Mesendoderm (in vitro differentiated cells): ENCODE measurements at regions not wholly inside any gene's neighbourhood (a gene's known extent, or its start where the extent isn't known, plus 50 kb on each side); places are given as distances from the start of the nearest gene placed in this dataset.

Source experiments
- DNase-seq: peaks from one replicate; pipeline ENCODE4 v3.0.0; 2013
- H2AK5ac ChIP-seq: 2 replicates; pipeline ENCODE4 v1.6.1; 2013; ENCODE audit warnings: low read length, inconsistent platforms
- H2BK120ac ChIP-seq: 2 replicates; pipeline ENCODE4 v1.6.1; 2013; ENCODE audit warnings: low read depth, mild to moderate bottlenecking, low read length, moderate library complexity, mixed read lengths
- H2BK15ac ChIP-seq: replicated peaks from 2 replicates; pipeline ENCODE4 v1.6.1; 2013; ENCODE audit warnings: low read depth, mild to moderate bottlenecking, moderate library complexity
- H2BK5ac ChIP-seq: 2 replicates; pipeline ENCODE4 v1.6.1; 2013; ENCODE audit warnings: low read length, inconsistent platforms
- H3K18ac ChIP-seq: 2 replicates; pipeline ENCODE4 v1.6.1; 2013; ENCODE audit warnings: mild to moderate bottlenecking, low read length, mixed read lengths
- H3K23ac ChIP-seq: one replicate; pipeline ENCODE4 v1.6.1; 2013; ENCODE audit warnings: low read length
- H3K27ac ChIP-seq: 2 replicates; pipeline ENCODE4 v1.5.1; 2013; ENCODE audit warnings: low read depth, mild to moderate bottlenecking, inconsistent platforms, low read length, moderate library complexity
- H3K27me3 ChIP-seq: 2 replicates; pipeline ENCODE4 v1.6.1; 2013; ENCODE audit warnings: low read length, control low read depth, mild to moderate bottlenecking, inconsistent platforms; ENCODE audit not compliant: insufficient read depth, poor library complexity
- H3K36me3 ChIP-seq: 2 replicates; pipeline ENCODE4 v1.6.1; 2013; ENCODE audit warnings: low read length, inconsistent platforms; ENCODE audit not compliant: control insufficient read depth, insufficient read depth
- H3K4ac ChIP-seq: one replicate; pipeline ENCODE4 v1.6.1; 2013; ENCODE audit warnings: low read depth, mild to moderate bottlenecking, low read length, moderate library complexity
- H3K4me1 ChIP-seq: 2 replicates; pipeline ENCODE4 v1.6.1; 2013; ENCODE audit warnings: low read depth, low read length, inconsistent platforms; ENCODE audit not compliant: control insufficient read depth
- H3K4me2 ChIP-seq: 2 replicates; pipeline ENCODE4 v1.6.1; 2013; ENCODE audit warnings: low read length
- H3K4me3 ChIP-seq: 2 replicates; pipeline ENCODE4 v1.5.1; 2013; ENCODE audit warnings: mild to moderate bottlenecking, low read length
- H3K56ac ChIP-seq: one replicate; pipeline ENCODE4 v1.6.1; 2013; ENCODE audit warnings: low read length
- H3K79me1 ChIP-seq: 2 replicates; pipeline ENCODE4 v1.6.1; 2013; ENCODE audit warnings: low read length, inconsistent platforms
- H3K79me2 ChIP-seq: 2 replicates; pipeline ENCODE4 v1.6.1; 2013; ENCODE audit warnings: mild to moderate bottlenecking, low read length; ENCODE audit not compliant: control insufficient read depth, insufficient read depth
- H3K9ac ChIP-seq: 2 replicates; pipeline ENCODE4 v1.6.1; 2013; ENCODE audit warnings: low read length, inconsistent platforms
- H4K5ac ChIP-seq: one replicate; pipeline ENCODE4 v1.6.1; 2013; ENCODE audit warnings: low read length
- H4K8ac ChIP-seq: one replicate; pipeline ENCODE4 v1.6.1; 2013; ENCODE audit warnings: low read depth, mild to moderate bottlenecking, control low read depth, low read length, moderate library complexity
- WGBS: extraction: QIAGEN DNeasy Blood & Tissue Kit; methylation state at CpG from one replicate; pipeline ENCODE4 v1.1.7; 2013; ENCODE audit warnings: low lambda C conversion rate, missing lambda C conversion rate; ENCODE audit not compliant: insufficient coverage; ENCODE audit errors: extremely low coverage; 5-methylcytosine and 5-hydroxymethylcytosine counted together

- DNase-seq = no peak
- no peaks in the 10 kb centered on the region for H3K4me1 ChIP-seq
- H3K9ac ChIP-seq = no peak overlapping the region
Measured at GRCh38 chr12:58435647-58436046, 484.7 kb downstream of the LRIG3 start.

GRCh38 chr12:58441483-58441882 is 478.8 kb downstream of the LRIG3 start:
- Histone ChIP-seq H3K23ac (no peak overlapping the region), H4K8ac (no peak overlapping the region), H2AK5ac (no peak overlapping the region), H3K79me2 (no peaks in the 10 kb centered on the region), H3K27me3 (no peaks in the 10 kb centered on the region), H3K36me3 (no peaks in the 10 kb centered on the region), H3K4me3 (no peak overlapping the region), H2BK15ac (no peak overlapping the region), H3K56ac (no peak overlapping the region), H3K9ac (no peak overlapping the region), H4K5ac (no peak overlapping the region), H3K18ac (no peak overlapping the region), H3K4me2 (no peak overlapping the region), H3K4me1 (no peaks in the 10 kb centered on the region), H3K79me1 (no peaks in the 10 kb centered on the region), H3K27ac (no peak overlapping the region), H3K4ac (no peak overlapping the region), H2BK5ac (no peak overlapping the region), H2BK120ac (no peak overlapping the region)
- WGBS = no CpG with 5 or more reads among the region's 2 CpGs
- no peak for DNase-seq

More at GRCh38 chr12:58435647-58436046, 484.7 kb downstream of the LRIG3 start:
- Histone ChIP-seq H3K27ac (no peak overlapping the region), H3K18ac (no peak overlapping the region), H2BK120ac (no peak overlapping the region), H3K4me3 (no peak overlapping the region), H3K4ac (no peak overlapping the region), H2BK15ac (no peak overlapping the region), H3K4me2 (no peak overlapping the region), H3K27me3 (no peaks in the 10 kb centered on the region), H3K23ac (no peak overlapping the region), H2BK5ac (no peak overlapping the region), H3K79me1 (no peaks in the 10 kb centered on the region), H2AK5ac (no peak overlapping the region), H4K5ac (no peak overlapping the region), H3K79me2 (no peaks in the 10 kb centered on the region), H4K8ac (no peak overlapping the region), H3K36me3 (no peaks in the 10 kb centered on the region), H3K56ac (no peak overlapping the region)
- no CpG with 5 or more reads among the region's 2 CpGs for WGBS

- peak; percentile 67 for DNase-seq
- H3K4ac ChIP-seq = no peak overlapping the region
- no peak overlapping the region for H3K9ac ChIP-seq
- no peak overlapping the region for H4K8ac ChIP-seq
- H3K56ac ChIP-seq = no peak overlapping the region
- no peak overlapping the region for H3K23ac ChIP-seq
- H3K79me1 ChIP-seq = no peaks in the 10 kb centered on the region
- H2BK15ac ChIP-seq = no peak overlapping the region
- no peaks in the 10 kb centered on the region for H3K4me1 ChIP-seq
- H2AK5ac ChIP-seq = no peak overlapping the region
- no peak overlapping the region for H3K4me3 ChIP-seq
- no peak overlapping the region for H4K5ac ChIP-seq
- no peak overlapping the region for H2BK120ac ChIP-seq
- H3K27ac ChIP-seq = no peak overlapping the region
- H3K18ac ChIP-seq = no peak overlapping the region
- H3K79me2 ChIP-seq = no peaks in the 10 kb centered on the region
- H2BK5ac ChIP-seq = no peak overlapping the region
- no peaks in the 10 kb centered on the region for H3K27me3 ChIP-seq
- no peaks in the 10 kb centered on the region for H3K36me3 ChIP-seq
- no peak overlapping the region for H3K4me2 ChIP-seq
Measured at GRCh38 chr12:58443273-58443980, 476.9 kb downstream of the LRIG3 start.

GRCh38 chr12:58443981-58444371 is 476.3 kb downstream of the LRIG3 start:
- Histone ChIP-seq H3K18ac (no peak overlapping the region), H4K5ac (no peak overlapping the region), H2BK120ac (no peak overlapping the region), H3K4me1 (no peaks in the 10 kb centered on the region), H3K23ac (no peak overlapping the region), H2BK5ac (no peak overlapping the region), H3K79me1 (no peaks in the 10 kb centered on the region), H3K27ac (no peak overlapping the region), H3K9ac (no peak overlapping the region), H3K79me2 (no peaks in the 10 kb centered on the region), H2BK15ac (no peak overlapping the region), H3K27me3 (no peaks in the 10 kb centered on the region), H3K4ac (no peak overlapping the region), H3K56ac (no peak overlapping the region), H4K8ac (no peak overlapping the region), H3K4me2 (no peak overlapping the region), H3K4me3 (no peak overlapping the region), H3K36me3 (no peaks in the 10 kb centered on the region), H2AK5ac (no peak overlapping the region)
- no peak for DNase-seq
- WGBS = no CpG with 5 or more reads among the region's 8 CpGs

- DNase-seq = no peak
- H3K4me3 ChIP-seq = no peak overlapping the region
- no peak overlapping the region for H4K5ac ChIP-seq
- no peaks in the 10 kb centered on the region for H3K79me1 ChIP-seq
- H3K56ac ChIP-seq = no peak overlapping the region
- no peak overlapping the region for H3K23ac ChIP-seq
- no peak overlapping the region for H3K4me2 ChIP-seq
- no peak overlapping the region for H4K8ac ChIP-seq
- WGBS = no CpG with 5 or more reads among the region's 2 CpGs
- H2BK15ac ChIP-seq = no peak overlapping the region
- H3K18ac ChIP-seq = no peak overlapping the region
- H2BK120ac ChIP-seq = no peak overlapping the region
- no peaks in the 10 kb centered on the region for H3K27me3 ChIP-seq
- H3K9ac ChIP-seq = no peak overlapping the region
- H2BK5ac ChIP-seq = no peak overlapping the region
- H3K4ac ChIP-seq = no peak overlapping the region
- no peaks in the 10 kb centered on the region for H3K79me2 ChIP-seq
- H3K27ac ChIP-seq = no peak overlapping the region
- no peaks in the 10 kb centered on the region for H3K4me1 ChIP-seq
- no peak overlapping the region for H2AK5ac ChIP-seq
- no peaks in the 10 kb centered on the region for H3K36me3 ChIP-seq
Measured at GRCh38 chr12:58450868-58451482, 469.3 kb downstream of the LRIG3 start.

- Histone ChIP-seq H3K79me2 (no peaks in the 10 kb centered on the region), H3K4ac (no peak overlapping the region), H3K27me3 (no peaks in the 10 kb centered on the region), H3K4me1 (no peaks in the 10 kb centered on the region), H3K23ac (no peak overlapping the region), H3K4me2 (no peak overlapping the region), H3K79me1 (no peaks in the 10 kb centered on the region), H2BK5ac (no peak overlapping the region), H2BK15ac (no peak overlapping the region), H4K5ac (no peak overlapping the region), H3K36me3 (no peaks in the 10 kb centered on the region), H2AK5ac (no peak overlapping the region), H3K27ac (no peak overlapping the region), H3K4me3 (no peak overlapping the region), H3K9ac (no peak overlapping the region), H3K56ac (no peak overlapping the region), H4K8ac (no peak overlapping the region), H2BK120ac (no peak overlapping the region), H3K18ac (no peak overlapping the region)
- whole genome bisulfite sequencing = no CpG with 5 or more reads among the region's 2 CpGs
- DNase-seq = no peak
Measured at GRCh38 chr12:58452546-58452945, 467.8 kb downstream of the LRIG3 start.
